ENCODE measurements at regions not wholly inside any gene's neighbourhood (a gene's known extent, or its start where the extent isn't known, plus 50 kb on each side); places are given as distances from the start of the nearest gene placed in this dataset.

DNA sequence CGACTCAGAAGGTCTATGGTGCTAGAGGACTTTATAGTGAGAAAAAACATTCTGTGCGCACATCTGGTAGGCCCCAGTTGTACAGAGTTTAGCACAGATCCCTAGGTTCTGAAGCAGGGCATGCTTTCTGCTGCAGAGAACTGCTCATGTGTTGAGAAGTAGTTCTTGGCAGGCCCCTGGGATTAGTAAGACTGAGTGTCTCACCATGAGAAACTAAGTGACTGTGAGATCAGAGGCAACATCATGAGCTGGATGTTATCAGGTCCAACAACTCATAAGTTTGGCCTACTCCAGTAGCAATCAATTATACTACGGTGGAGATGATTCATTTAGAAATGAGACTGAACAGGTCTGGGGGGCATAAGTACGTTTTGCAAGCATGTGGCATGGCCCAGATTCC lies 507.4 kb upstream of the KLF12 start:
- no peak overlapping the region for H3K27ac ChIP-seq (ENCODE audit: low read depth, low read length, poor library complexity, severe bottlenecking)
- intact Hi-C loops (cut with micrococcal nuclease; ENCODE audit: unreplicated experiment), result no loop called here
- POLR2A ChIA-PET (ENCODE audit: low non-redundant PET), result no interaction called here
- no peaks in the 10 kb centered on the region for H3K36me3 ChIP-seq (ENCODE audit: insufficient read depth, low read length, poor library complexity, severe bottlenecking)
- DNase-seq (ENCODE audit: low spot score), result no peak
- no peak for TF ChIP-seq EZH2 (IDR thresholded peaks at IDR 0.05; ENCODE audit: borderline replicate concordance, low read depth, low read length, poor library complexity, severe bottlenecking)
- no peaks in the 10 kb centered on the region for H3K9me3 ChIP-seq (ENCODE audit: low read depth, low read length, poor library complexity, severe bottlenecking)
- CTCF ChIA-PET, result no interaction called here
- BruUV-seq (replicated peaks), result no TSS peak
- no peaks in the 10 kb centered on the region for H3K27me3 ChIP-seq (replicated peaks; ENCODE audit: insufficient read depth, low read depth, low read length, poor library complexity)
- H3K4me3 ChIP-seq (ENCODE audit: low read depth, low read length, poor library complexity, severe bottlenecking), result no peak overlapping the region
- no peaks in the 10 kb centered on the region for H3K4me1 ChIP-seq (ENCODE audit: insufficient read depth, low read length, poor library complexity, severe bottlenecking)

GRCh38 chr13:74633734-74634133 lies 499.5 kb upstream of the KLF12 start:
- H3K27ac ChIP-seq (ENCODE audit: low read depth, low read length, poor library complexity, severe bottlenecking), result no peak overlapping the region
- DNase-seq (ENCODE audit: low spot score), result no peak
- no TSS peak for BruUV-seq (replicated peaks)
- H3K9me3 ChIP-seq (ENCODE audit: low read depth, low read length, poor library complexity, severe bottlenecking), result no peaks in the 10 kb centered on the region
- H3K27me3 ChIP-seq (replicated peaks; ENCODE audit: insufficient read depth, low read depth, low read length, poor library complexity), result no peaks in the 10 kb centered on the region
- ChIA-PET CTCF (no interaction called here), POLR2A (ENCODE audit: low non-redundant PET) (no interaction called here)
- TF ChIP-seq EZH2 (IDR thresholded peaks at IDR 0.05; ENCODE audit: borderline replicate concordance, low read depth, low read length, poor library complexity, severe bottlenecking), result no peak
- TF ChIP-seq, protein P1, sequence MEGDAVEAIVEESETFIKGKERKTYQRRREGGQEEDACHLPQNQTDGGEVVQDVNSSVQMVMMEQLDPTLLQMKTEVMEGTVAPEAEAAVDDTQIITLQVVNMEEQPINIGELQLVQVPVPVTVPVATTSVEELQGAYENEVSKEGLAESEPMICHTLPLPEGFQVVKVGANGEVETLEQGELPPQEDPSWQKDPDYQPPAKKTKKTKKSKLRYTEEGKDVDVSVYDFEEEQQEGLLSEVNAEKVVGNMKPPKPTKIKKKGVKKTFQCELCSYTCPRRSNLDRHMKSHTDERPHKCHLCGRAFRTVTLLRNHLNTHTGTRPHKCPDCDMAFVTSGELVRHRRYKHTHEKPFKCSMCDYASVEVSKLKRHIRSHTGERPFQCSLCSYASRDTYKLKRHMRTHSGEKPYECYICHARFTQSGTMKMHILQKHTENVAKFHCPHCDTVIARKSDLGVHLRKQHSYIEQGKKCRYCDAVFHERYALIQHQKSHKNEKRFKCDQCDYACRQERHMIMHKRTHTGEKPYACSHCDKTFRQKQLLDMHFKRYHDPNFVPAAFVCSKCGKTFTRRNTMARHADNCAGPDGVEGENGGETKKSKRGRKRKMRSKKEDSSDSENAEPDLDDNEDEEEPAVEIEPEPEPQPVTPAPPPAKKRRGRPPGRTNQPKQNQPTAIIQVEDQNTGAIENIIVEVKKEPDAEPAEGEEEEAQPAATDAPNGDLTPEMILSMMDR (conservative IDR thresholded peaks at IDR 0.05; ENCODE audit: low read depth, low read length), result no peak
- H3K36me3 ChIP-seq (ENCODE audit: insufficient read depth, low read length, poor library complexity, severe bottlenecking), result no peaks in the 10 kb centered on the region
- intact Hi-C loops (cut with micrococcal nuclease; ENCODE audit: unreplicated experiment), result no loop called here
- H3K4me3 ChIP-seq (ENCODE audit: low read depth, low read length, poor library complexity, severe bottlenecking), result no peak overlapping the region
- H3K4me1 ChIP-seq (ENCODE audit: insufficient read depth, low read length, poor library complexity, severe bottlenecking), result no peaks in the 10 kb centered on the region

- no peaks in the 10 kb centered on the region for H3K4me1 ChIP-seq (ENCODE audit: insufficient read depth, low read length, poor library complexity, severe bottlenecking)
- POLR2A ChIA-PET (ENCODE audit: low non-redundant PET), result no interaction called here
- no TSS peak for BruUV-seq (replicated peaks)
Measured at GRCh38 chr13:74629985-74630384, 495.8 kb upstream of the KLF12 start.

DNA sequence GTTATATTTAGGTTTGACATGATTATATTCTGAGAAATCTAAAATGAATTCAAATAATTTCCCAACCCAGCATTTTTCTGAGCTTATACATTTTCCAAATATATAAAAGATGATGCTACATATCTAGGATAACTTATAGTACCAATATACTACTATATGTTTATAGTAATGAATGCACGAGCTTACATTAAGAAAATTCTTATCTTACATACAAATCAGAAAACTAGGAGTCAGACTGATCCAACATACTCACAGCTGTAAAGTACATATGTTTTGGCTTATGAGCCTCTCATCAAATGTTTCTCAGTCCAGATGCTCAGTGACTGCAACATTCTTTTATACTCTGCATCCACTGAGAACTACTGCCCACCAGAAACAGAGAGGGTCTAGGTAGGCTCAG lies 491.3 kb upstream of the KLF12 start:
- TF ChIP-seq, protein P1 (conservative IDR thresholded peaks at IDR 0.05; ENCODE audit: low read depth, low read length), result no peak
- no peak for TF ChIP-seq EZH2 (IDR thresholded peaks at IDR 0.05; ENCODE audit: borderline replicate concordance, low read depth, low read length, poor library complexity, severe bottlenecking)
- no peaks in the 10 kb centered on the region for H3K36me3 ChIP-seq (ENCODE audit: insufficient read depth, low read length, poor library complexity, severe bottlenecking)
- CTCF ChIA-PET, result no interaction called here
- H3K4me3 ChIP-seq (ENCODE audit: low read depth, low read length, poor library complexity, severe bottlenecking), result no peak overlapping the region
- H3K4me1 ChIP-seq (ENCODE audit: insufficient read depth, low read length, poor library complexity, severe bottlenecking), result no peaks in the 10 kb centered on the region
- no peaks in the 10 kb centered on the region for H3K9me3 ChIP-seq (ENCODE audit: low read depth, low read length, poor library complexity, severe bottlenecking)
- H3K27ac ChIP-seq (ENCODE audit: low read depth, low read length, poor library complexity, severe bottlenecking), result no peak overlapping the region
- POLR2A ChIA-PET (ENCODE audit: low non-redundant PET), result no interaction called here
- H3K27me3 ChIP-seq (replicated peaks; ENCODE audit: insufficient read depth, low read depth, low read length, poor library complexity), result no peaks in the 10 kb centered on the region
- DNase-seq (ENCODE audit: low spot score), result no peak
- intact Hi-C loops (cut with micrococcal nuclease; ENCODE audit: unreplicated experiment), result no loop called here
- no TSS peak for BruUV-seq (replicated peaks)

More at GRCh38 chr13:74629985-74630384, 495.8 kb upstream of the KLF12 start:
- CTCF ChIA-PET, result no interaction called here
- H3K4me3 ChIP-seq (ENCODE audit: low read depth, low read length, poor library complexity, severe bottlenecking), result no peak overlapping the region
- no peak for TF ChIP-seq EZH2 (IDR thresholded peaks at IDR 0.05; ENCODE audit: borderline replicate concordance, low read depth, low read length, poor library complexity, severe bottlenecking)
- TF ChIP-seq, protein P1 (conservative IDR thresholded peaks at IDR 0.05; ENCODE audit: low read depth, low read length), result no peak
- no peak for DNase-seq (ENCODE audit: low spot score)
- intact Hi-C loops (cut with micrococcal nuclease; ENCODE audit: unreplicated experiment), result no loop called here
- no peaks in the 10 kb centered on the region for H3K36me3 ChIP-seq (ENCODE audit: insufficient read depth, low read length, poor library complexity, severe bottlenecking)
- no peaks in the 10 kb centered on the region for H3K27me3 ChIP-seq (replicated peaks; ENCODE audit: insufficient read depth, low read depth, low read length, poor library complexity)
- H3K27ac ChIP-seq (ENCODE audit: low read depth, low read length, poor library complexity, severe bottlenecking), result no peak overlapping the region
- H3K9me3 ChIP-seq (ENCODE audit: low read depth, low read length, poor library complexity, severe bottlenecking), result no peaks in the 10 kb centered on the region
